Stimulated activated CD8-positive, alpha-beta memory T cell treated with anti-CD3 and anti-CD28 coated beads, Interleukin-4, amount 100 ng/mL, for 48 hours (primary cell): ENCODE measurements at regions not wholly inside any gene's neighbourhood (a gene's known extent, or its start where the extent isn't known, plus 50 kb on each side); places are given as distances from the start of the nearest gene placed in this dataset.
"Not testable (repeated sequence)": the region's sequence is repeated elsewhere in the genome, so short reads cannot be mapped to it uniquely, and the experiment has no call there.

ENCODE experiments used
- DNase-seq: peaks from one replicate; pipeline ENCODE4 v3.0.0-alpha.2; 2020

DNA sequence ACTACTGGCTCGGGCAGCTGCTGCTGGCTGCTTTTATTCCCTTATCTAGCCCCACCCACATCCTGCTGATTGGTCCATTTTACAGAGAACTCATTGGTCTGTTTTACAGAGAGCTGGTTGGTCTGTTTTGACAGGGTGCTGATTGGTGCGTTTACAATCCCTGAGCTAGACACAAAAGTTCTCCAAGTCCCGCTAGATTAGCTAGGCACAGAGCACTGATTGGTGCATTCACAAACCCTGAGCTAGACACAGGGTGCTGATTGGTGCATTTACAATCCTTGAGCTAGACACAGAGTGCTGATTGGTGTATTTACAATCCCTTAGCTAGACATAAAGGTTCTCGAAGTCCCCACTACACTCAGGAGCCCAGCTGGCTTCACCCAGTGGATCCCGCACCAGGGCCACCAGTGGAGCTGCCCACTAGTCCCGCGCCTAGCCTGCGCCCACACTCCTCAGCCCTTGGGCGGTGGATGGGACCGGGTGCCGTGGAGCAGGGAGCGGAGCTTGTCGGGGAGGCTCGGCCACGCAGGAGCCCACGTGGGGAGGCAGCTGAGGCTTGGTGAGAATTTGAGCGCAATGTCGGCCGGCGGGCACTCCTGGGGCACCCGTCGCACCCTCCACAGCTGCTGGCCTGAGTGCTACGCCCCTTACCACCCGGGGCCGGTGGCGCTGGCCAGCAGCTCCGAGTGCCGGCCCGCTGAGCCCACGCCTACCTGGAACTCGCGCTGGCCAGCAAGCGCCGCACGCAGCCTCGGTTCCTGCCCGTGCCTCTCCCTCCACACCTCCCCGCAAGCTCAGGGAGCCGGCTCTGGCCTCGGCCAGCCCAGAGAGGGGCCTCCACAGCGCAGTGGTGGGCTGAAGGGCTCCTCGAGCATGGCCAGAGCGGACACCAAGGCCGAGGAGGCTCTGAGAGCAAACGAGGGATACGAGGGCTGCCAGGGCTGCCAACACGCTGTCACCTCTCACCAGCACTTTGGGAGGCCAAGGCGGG lies 91.1 kb upstream of the HS3ST2 start:
- not testable (repeated sequence) for DNase-seq

DNA sequence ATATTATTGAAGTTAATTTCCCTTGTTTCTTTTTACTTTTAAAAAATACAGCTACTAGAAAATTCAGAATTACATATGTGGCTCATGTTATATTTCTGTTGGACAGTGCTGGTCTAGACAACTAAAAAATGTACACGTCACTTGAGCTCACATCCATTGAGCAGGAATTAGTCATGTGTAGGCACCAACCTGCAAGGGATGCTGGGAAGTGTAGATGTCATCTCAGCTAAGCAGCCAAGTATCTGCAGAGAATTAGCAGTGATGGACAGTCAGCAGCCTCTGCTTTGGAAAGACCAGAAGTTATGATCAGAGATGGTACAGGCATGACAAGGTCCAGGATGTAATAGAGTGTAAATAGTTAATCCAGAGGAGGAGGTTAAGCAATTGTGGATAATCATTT lies 87.1 kb upstream of the HS3ST2 start:
- no peak for DNase-seq

DNA sequence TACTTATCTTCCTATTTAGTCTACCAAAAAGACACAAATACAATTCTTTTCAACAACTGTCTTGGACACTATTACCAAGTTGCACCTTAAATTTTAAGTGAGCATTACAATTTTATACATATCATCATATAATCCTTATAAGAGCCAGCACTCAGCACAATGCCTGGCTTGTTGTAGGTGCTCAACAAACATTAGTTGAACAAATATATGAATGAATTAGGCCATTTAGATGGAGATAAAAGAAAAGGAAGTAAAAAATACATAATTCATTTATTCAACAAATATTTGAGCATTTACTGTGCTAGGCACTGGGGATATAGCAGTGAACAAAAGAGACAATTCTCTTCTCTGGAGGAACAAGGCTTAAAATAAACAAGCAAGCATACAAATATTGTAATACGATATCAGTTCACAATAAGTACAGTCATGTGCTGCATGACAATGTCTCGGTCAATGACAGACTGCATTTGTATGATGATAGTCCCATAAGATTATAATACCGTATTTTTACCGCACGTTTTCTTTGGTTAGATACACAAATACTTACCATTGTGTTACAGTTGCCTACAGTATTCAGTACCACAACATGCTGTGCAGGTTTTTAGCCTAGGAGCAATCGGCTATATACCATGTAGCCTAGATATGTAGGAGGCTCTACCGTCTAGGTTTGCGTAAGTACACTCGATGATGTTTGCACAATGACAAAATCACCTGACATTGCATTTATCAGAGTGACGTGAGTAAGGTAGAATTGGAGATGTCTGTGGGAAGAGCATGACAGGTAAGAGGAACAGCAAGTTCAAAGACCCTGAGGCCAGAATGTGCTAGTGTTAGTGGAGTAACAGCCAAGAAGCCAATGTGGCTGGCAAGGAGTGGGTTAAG lies 86.4 kb upstream of the HS3ST2 start:
- DNase-seq: no peak

DNA sequence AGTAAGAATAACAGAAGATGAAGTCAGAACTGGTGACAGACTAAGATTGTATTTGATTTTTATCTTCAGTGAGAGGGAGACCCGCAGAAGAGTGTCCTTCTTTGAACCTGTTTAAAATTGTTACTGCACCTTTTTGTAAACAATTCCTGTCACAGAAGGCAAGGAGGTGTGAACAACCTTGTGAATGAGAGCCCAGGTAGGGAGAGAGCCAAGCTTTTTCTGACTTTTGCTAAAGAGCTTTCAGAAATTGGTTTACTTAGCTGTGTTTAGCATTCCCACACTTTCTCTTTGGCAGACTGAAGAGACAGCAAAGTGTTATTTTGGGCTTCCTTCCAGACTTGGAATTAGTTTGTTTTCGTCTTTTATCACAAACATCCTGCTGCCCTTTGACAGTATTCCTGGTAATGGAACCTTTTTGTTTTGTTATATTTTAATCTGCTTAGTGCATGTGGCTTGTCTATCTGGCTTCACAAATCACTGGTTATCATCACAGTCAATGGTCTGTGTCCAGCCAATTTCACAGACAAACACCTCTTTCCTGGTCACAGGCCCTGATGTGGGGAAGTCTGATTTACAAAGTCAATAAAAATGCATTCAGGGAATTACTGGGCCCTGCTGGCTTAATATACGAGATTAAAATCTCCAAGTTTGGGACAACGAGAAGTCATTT lies 85.7 kb upstream of the HS3ST2 start:
- DNase-seq: no peak

- no peak for DNase-seq
Measured at GRCh38 chr16:22732400-22732799, 81.6 kb upstream of the HS3ST2 start.

DNA sequence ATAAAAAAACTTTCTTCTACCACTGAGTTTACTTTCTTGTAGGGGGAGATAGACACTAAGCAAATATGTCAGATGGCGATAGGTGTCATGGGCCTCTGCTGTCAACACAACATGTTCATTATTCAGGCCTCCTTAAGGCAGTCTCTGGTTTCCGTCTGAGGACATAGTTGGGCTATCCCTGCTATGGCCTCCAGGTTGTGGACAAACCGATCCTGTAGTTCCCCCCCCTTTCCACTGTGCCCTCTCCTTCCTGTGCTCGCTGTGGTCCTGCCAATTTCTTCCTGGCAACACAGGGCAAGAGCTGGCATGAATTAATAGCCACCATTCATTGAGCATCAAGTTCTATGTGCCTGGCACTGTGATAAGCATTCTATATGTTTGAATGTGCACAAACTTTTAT lies 81.0 kb upstream of the HS3ST2 start:
- DNase-seq: no peak

GRCh38 chr16:22734368-22734767 lies 79.6 kb upstream of the HS3ST2 start:
- no peak for DNase-seq

- DNase-seq: no peak
Measured at GRCh38 chr16:22736791-22737190, 77.2 kb upstream of the HS3ST2 start.

DNA sequence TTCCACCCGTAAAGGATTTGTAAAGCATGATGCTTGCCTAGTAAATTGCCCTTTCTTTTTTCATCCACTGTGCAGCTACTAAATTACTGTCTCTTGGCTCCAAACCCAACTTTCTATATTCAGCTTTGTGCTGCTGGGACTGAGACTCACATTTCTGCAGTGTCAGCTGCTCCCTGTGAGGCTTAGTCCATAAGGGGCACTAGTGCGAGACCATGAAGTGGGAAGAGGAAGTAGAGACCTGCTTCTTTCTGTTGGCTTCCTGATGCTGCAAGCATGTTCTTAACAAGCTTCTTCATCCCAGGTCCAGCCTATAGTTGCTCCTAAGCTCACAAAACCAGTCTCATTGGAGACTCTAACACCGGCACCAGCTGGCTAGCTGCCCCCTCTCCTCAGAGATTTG lies 74.9 kb upstream of the HS3ST2 start:
- DNase-seq: no peak

DNA sequence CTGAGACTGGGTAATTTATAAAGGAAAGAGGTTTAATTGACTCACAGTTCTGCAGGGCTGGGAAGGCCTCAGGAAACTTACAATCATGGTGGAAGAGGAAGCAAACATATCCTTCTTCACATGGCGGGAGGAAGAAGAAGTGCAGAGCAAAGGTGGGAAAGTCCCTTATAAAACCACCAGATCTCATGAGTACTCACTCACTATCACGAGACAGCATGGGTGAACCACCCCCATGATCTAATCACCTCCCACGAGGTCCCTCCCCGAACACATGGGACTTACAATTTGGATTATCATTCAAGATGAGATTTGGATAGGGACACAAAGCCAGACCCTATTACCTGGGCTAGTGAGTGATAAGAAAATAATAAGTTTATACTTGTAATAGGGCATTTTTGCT lies 70.6 kb upstream of the HS3ST2 start:
- DNase-seq: no peak

DNA sequence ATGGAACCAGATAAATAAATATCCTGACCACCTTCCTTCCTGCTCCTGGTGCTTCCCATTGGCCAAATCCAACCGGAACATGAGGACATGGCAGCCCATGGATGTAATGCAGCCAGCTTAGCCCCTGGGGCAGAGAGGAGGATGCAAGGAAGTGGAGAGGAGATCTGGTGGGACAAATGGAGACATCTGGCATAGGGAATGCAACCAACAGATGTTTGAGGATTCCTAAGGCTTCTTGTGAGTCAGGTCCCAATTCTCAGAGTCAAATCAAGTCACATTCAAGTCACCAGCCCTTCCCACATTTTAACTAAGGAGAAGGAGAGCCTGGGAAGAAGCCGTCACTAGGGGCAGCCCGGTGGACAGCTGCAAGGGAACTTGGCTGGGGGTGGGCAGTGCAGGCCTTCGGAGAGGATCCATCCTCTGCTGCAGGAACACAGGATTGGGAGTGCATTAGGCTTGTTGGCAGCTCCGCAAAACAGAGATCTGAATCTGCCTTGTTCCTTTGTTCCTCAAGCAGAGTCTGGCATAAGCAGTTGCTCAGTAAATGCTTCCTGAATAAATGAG lies 62.8 kb upstream of the HS3ST2 start:
- no peak for DNase-seq

- no peak for DNase-seq
Measured at GRCh38 chr16:22751685-22752084, 62.3 kb upstream of the HS3ST2 start.

DNA sequence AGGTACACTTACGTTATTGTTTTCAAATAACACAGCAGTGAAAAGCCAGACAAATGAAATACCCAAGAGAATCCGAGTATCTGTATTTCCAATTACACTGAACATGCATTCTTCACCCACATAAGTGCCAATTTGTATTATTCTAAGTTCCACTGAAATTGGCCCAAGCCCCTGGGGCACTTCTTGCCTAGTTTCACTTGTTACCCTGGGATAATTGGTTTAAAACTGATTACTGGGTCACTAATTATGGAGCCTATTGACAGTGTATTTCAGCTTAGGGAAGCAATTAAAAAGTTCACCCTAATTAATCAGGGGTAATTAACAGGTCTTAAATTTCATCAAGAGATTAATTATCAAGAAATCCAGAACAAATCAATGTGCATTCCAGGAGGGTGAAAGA lies 60.5 kb upstream of the HS3ST2 start:
- no peak for DNase-seq

DNA sequence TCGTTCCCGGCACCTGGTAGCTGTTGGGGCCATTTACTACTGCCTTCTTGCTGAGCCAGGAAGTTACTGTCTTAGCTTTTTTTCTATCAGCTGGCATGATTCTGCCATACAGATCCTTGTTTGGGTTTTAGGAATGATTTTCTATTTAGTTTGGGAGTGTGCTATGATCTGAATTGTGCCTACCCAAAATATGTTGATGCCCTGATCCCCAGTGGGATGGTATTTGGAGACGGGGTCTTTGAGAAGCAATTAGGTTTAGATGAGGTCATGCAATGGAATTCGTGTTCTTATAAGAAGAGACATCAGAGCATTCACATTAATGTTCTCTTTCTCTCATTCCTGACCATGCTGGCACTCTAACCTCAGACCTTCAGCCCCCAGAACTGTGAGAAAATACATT lies 59.4 kb upstream of the HS3ST2 start:
- no peak for DNase-seq

DNA sequence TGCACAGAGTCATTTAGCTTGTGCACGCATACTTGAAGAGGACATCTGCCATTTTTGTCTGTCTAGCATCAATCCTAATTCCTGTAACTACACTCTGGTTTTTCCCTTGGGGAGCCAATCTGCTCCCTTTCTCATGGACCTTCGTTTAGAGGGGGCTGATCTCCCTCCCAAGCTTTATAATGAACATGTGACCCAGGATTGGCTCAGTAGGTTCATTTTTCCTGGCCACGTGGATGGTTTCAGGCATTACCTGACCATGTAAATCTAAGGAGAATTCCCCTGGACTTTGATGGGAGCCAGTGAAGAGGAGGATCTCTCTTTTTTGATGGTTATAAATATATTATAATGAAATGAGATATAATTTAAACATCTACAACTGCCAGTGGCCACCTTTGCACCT lies 56.8 kb upstream of the HS3ST2 start:
- no peak for DNase-seq

- DNase-seq: no peak
Measured at GRCh38 chr16:22762486-22762885, 51.5 kb upstream of the HS3ST2 start.

- no peak for DNase-seq
Measured at GRCh38 chr16:22763437-22764080, 50.4 kb upstream of the HS3ST2 start.
